HepG2 (cell line): ENCODE measurements at regions not wholly inside any gene's neighbourhood (a gene's known extent, or its start where the extent isn't known, plus 50 kb on each side); places are given as distances from the start of the nearest gene placed in this dataset.
A peak's percentile ranks its signal among the peaks of the same experiment; 100 is the strongest.

ENCODE experiments used
- DNMT1 ChIP-seq: sonication (generic); formaldehyde crosslinking; IDR thresholded peaks from 2 replicates; pipeline ENCODE4 v1.5.1; 2020; ENCODE audit warnings: mild to moderate bottlenecking, missing genetic modification reagents
- EZH2 ChIP-seq: conservative IDR thresholded peaks from 2 replicates; pipeline ENCODE4 v1.6.1; 2012; ENCODE audit warnings: mild to moderate bottlenecking, low read depth, low read length, moderate library complexity
- MAF1 ChIP-seq: sonication (generic); formaldehyde crosslinking; IDR thresholded peaks from 2 replicates; pipeline ENCODE4 v1.5.0; 2020; ENCODE audit warnings: missing genetic modification reagents, borderline replicate concordance
- MEF2D ChIP-seq: sonication (generic); formaldehyde crosslinking; IDR thresholded peaks from 2 replicates; pipeline ENCODE4 v1.5.1; 2020; ENCODE audit warnings: mild to moderate bottlenecking, missing genetic modification reagents
- MEIS1 ChIP-seq: sonication (generic); formaldehyde crosslinking; IDR thresholded peaks from 2 replicates; pipeline ENCODE4 v1.9.0; 2021; ENCODE audit warnings: mild to moderate bottlenecking, missing genetic modification reagents, moderate library complexity, borderline replicate concordance
- MIXL1 ChIP-seq: IDR thresholded peaks from 2 replicates; pipeline ENCODE4 v1.6.1; 2016
- MTF1 ChIP-seq: sonication (generic); formaldehyde crosslinking; IDR thresholded peaks from 2 replicates; pipeline ENCODE4 v1.5.0; 2020; ENCODE audit warnings: missing genetic modification reagents
- MYC ChIP-seq: sonication (generic); formaldehyde crosslinking; IDR thresholded peaks from 2 replicates; pipeline ENCODE4 v1.9.0; 2021; ENCODE audit warnings: missing genetic modification reagents, borderline replicate concordance
- NR2F2 ChIP-seq: IDR thresholded peaks from 2 replicates; pipeline ENCODE4 v1.6.1; 2012; ENCODE audit warnings: low read depth, inconsistent platforms, borderline replicate concordance
- NR2F6 ChIP-seq, 2 experiments: IDR thresholded peaks; 2 replicates each; pipeline ENCODE4 v1.6.1; 2016; ENCODE audit warnings: antibody characterized with exemption in 1 of 2, mild to moderate bottlenecking in 1 of 2
- ONECUT2 ChIP-seq: sonication (generic); formaldehyde crosslinking; IDR thresholded peaks from 2 replicates; pipeline ENCODE4 v1.4.0; 2020; ENCODE audit warnings: missing genetic modification reagents
- POGZ ChIP-seq: sonication (generic); formaldehyde crosslinking; IDR thresholded peaks from 2 replicates; pipeline ENCODE4 v1.4.0; 2020; ENCODE audit warnings: mild to moderate bottlenecking, missing genetic modification reagents
- RBFOX2 ChIP-seq: fragments of 200-400 bp; formaldehyde crosslinking; IDR thresholded peaks from 2 replicates; pipeline ENCODE4 v1.6.1; 2017; ENCODE audit warnings: low read depth, mild to moderate bottlenecking, low read length
- RELA ChIP-seq: sonication (generic); formaldehyde crosslinking; IDR thresholded peaks from 2 replicates; pipeline ENCODE4 v1.4.0; 2020; ENCODE audit warnings: missing genetic modification reagents
- SMC3 ChIP-seq: IDR thresholded peaks from 2 replicates; pipeline ENCODE4 v1.6.1; 2011; ENCODE audit warnings: low read length, improper control_type of control experiment
- TSC22D2 ChIP-seq: sonication (generic); formaldehyde crosslinking; IDR thresholded peaks from 2 replicates; pipeline ENCODE4 v1.5.1; 2020; ENCODE audit warnings: missing genetic modification reagents, mild to moderate bottlenecking, borderline replicate concordance
- WIZ ChIP-seq: sonication (generic); formaldehyde crosslinking; IDR thresholded peaks from 2 replicates; pipeline ENCODE4 v1.5.1; 2020; ENCODE audit warnings: mild to moderate bottlenecking, missing genetic modification reagents
- XBP1 ChIP-seq: sonication (generic); formaldehyde crosslinking; IDR thresholded peaks from 2 replicates; pipeline ENCODE4 v1.5.0; 2020; ENCODE audit warnings: missing genetic modification reagents
- ZFAT ChIP-seq: sonication (generic); formaldehyde crosslinking; conservative IDR thresholded peaks from 2 replicates; pipeline ENCODE4 v1.8.1; 2023; ENCODE audit warnings: missing genetic modification reagents, inconsistent platforms
- ZNF205 ChIP-seq: IDR thresholded peaks from 2 replicates; pipeline ENCODE4 v1.6.1; 2018; ENCODE audit warnings: missing biosample characterization, missing genetic modification reagents
- ZNF232 ChIP-seq: sonication (generic); formaldehyde crosslinking; IDR thresholded peaks from 2 replicates; pipeline ENCODE4 v1.4.0; 2020; ENCODE audit warnings: missing genetic modification reagents, borderline replicate concordance
- ZSCAN30 ChIP-seq: sonication (generic); formaldehyde crosslinking; IDR thresholded peaks from 2 replicates; pipeline ENCODE4 v1.5.0; 2020; ENCODE audit warnings: mild to moderate bottlenecking, missing genetic modification reagents
- TF ChIP-seq, protein P1 (sequence below): sonication (generic); formaldehyde crosslinking; IDR thresholded peaks from 2 replicates; pipeline ENCODE4 v1.4.0; 2020; ENCODE audit warnings: mild to moderate bottlenecking, missing genetic modification reagents
- TF ChIP-seq, protein P2 (sequence below): sonication (generic); formaldehyde crosslinking; IDR thresholded peaks from 2 replicates; pipeline ENCODE4 v1.5.0; 2020; ENCODE audit warnings: mild to moderate bottlenecking, missing genetic modification reagents
- TF ChIP-seq, protein P3 (sequence below): sonication (generic); formaldehyde crosslinking; IDR thresholded peaks from 2 replicates; pipeline ENCODE4 v1.4.0; 2020; ENCODE audit warnings: missing genetic modification reagents

DNA sequence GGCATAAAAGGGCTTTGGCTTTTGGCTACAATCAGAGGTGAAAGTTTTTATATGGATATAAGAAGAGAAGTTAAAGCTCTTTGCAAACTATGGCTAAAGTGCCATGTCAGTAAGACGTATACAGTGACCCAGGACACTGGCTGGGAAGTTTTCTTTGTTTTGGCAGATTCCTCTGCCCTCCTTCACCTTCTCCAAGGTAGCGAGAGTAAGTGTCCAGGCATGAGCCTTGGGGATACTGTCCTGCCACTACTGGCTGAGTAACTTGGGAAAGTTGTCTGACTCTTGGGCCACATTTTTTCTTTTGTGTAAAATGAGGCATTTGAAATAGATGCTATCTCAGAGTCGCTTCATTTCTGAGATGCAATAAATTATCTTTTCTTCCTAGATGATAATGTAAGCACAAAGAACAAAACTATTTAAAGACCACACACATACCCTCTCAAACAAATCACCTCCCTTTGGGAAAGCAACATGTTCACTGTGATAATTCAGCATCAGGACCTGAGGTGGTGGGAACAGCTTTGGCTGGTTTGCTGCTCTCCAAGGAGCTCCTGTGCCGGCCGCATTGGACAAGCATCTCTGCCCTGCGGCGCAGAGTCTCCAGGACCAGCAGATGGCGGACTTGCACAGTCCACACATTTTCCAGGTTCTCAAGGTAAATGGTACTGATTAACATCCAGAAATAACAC, 106.3 kb downstream of the PTCSC3 start (continued):
- TF ChIP-seq ZNF232 (no peak), MIXL1 (peak; percentile 89), NR2F6 (IDR thresholded peaks at IDR 0.05) (no peak), NR2F6 (CRISPR knock-in tag; IDR thresholded peaks at IDR 0.05) (no peak), ZSCAN30 (CRISPR knock-in tag) (no peak), SMC3 (peak; percentile 97), MAF1 (CRISPR knock-in tag) (no peak), ZFAT (CRISPR knock-in tag) (no peak), DNMT1 (no peak), XBP1 (CRISPR knock-in tag) (no peak), ONECUT2 (CRISPR knock-in tag) (no peak), MEF2D (CRISPR knock-in tag) (no peak), WIZ (no peak), ZNF205 (no peak), MYC (CRISPR knock-in tag) (no peak), RBFOX2 (no peak), TSC22D2 (CRISPR knock-in tag) (peak; percentile 92; the same call in 1 of the 2 replicates), RELA (CRISPR knock-in tag) (no peak), POGZ (no peak), NR2F2 (no peak), MEIS1 (CRISPR knock-in tag) (no peak), MTF1 (CRISPR knock-in tag) (no peak), EZH2 (peak; percentile 69; the same call in 1 of the 2 replicates)
- TF ChIP-seq, protein P1, sequence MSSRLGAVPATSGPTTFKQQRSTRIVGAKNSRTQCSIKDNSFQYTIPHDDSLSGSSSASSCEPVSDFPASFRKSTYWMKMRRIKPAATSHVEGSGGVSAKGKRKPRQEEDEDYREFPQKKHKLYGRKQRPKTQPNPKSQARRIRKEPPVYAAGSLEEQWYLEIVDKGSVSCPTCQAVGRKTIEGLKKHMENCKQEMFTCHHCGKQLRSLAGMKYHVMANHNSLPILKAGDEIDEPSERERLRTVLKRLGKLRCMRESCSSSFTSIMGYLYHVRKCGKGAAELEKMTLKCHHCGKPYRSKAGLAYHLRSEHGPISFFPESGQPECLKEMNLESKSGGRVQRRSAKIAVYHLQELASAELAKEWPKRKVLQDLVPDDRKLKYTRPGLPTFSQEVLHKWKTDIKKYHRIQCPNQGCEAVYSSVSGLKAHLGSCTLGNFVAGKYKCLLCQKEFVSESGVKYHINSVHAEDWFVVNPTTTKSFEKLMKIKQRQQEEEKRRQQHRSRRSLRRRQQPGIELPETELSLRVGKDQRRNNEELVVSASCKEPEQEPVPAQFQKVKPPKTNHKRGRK, result no peak
- TF ChIP-seq, protein P2, sequence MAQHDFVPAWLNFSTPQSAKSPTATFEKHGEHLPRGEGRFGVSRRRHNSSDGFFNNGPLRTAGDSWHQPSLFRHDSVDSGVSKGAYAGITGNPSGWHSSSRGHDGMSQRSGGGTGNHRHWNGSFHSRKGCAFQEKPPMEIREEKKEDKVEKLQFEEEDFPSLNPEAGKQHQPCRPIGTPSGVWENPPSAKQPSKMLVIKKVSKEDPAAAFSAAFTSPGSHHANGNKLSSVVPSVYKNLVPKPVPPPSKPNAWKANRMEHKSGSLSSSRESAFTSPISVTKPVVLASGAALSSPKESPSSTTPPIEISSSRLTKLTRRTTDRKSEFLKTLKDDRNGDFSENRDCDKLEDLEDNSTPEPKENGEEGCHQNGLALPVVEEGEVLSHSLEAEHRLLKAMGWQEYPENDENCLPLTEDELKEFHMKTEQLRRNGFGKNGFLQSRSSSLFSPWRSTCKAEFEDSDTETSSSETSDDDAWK (CRISPR knock-in tag), result no peak
- TF ChIP-seq, protein P3, sequence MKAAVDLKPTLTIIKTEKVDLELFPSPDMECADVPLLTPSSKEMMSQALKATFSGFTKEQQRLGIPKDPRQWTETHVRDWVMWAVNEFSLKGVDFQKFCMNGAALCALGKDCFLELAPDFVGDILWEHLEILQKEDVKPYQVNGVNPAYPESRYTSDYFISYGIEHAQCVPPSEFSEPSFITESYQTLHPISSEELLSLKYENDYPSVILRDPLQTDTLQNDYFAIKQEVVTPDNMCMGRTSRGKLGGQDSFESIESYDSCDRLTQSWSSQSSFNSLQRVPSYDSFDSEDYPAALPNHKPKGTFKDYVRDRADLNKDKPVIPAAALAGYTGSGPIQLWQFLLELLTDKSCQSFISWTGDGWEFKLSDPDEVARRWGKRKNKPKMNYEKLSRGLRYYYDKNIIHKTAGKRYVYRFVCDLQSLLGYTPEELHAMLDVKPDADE (CRISPR knock-in tag), result no peak
